T-helper 22 cell (primary cell): ENCODE measurements at regions not wholly inside any gene's neighbourhood (a gene's known extent, or its start where the extent isn't known, plus 50 kb on each side); places are given as distances from the start of the nearest gene placed in this dataset.

ENCODE experiments used
- DNase-seq: peaks from one replicate; pipeline ENCODE4 v3.0.0-alpha.2; 2020; ENCODE audit warnings: low read depth

- DNase-seq, result no peak
These were observed 89.8 kb downstream of the PTTG1 start for GRCh38 chr5:160511280-160511929.
